ENCODE measurements at regions not wholly inside any gene's neighbourhood (a gene's known extent, or its start where the extent isn't known, plus 50 kb on each side); places are given as distances from the start of the nearest gene placed in this dataset.
"Not testable (repeated sequence)": the region's sequence is repeated elsewhere in the genome, so short reads cannot be mapped to it uniquely, and the experiment has no call there.

- Mint-ChIP-seq H3K9me3 (no peaks in the 10 kb centered on the region), H3K4me1 (no peaks in the 10 kb centered on the region), H3K4me3 (no peak overlapping the region), H3K27me3 (ENCODE audit: low read depth) (no peaks in the 10 kb centered on the region), H3K36me3 (ENCODE audit: low read depth) (no peaks in the 10 kb centered on the region), H3K27ac (no peak overlapping the region)
- TF ChIP-seq, protein P1, sequence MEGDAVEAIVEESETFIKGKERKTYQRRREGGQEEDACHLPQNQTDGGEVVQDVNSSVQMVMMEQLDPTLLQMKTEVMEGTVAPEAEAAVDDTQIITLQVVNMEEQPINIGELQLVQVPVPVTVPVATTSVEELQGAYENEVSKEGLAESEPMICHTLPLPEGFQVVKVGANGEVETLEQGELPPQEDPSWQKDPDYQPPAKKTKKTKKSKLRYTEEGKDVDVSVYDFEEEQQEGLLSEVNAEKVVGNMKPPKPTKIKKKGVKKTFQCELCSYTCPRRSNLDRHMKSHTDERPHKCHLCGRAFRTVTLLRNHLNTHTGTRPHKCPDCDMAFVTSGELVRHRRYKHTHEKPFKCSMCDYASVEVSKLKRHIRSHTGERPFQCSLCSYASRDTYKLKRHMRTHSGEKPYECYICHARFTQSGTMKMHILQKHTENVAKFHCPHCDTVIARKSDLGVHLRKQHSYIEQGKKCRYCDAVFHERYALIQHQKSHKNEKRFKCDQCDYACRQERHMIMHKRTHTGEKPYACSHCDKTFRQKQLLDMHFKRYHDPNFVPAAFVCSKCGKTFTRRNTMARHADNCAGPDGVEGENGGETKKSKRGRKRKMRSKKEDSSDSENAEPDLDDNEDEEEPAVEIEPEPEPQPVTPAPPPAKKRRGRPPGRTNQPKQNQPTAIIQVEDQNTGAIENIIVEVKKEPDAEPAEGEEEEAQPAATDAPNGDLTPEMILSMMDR (IDR thresholded peaks at IDR 0.05; ENCODE audit: unreplicated experiment in 3 of 3): no peak
These were observed 180.5 kb downstream of the KIT start for GRCh38 chr4:54838301-54838700.

- no peaks in the 10 kb centered on the region for H3K27me3 Mint-ChIP-seq (ENCODE audit: low read depth)
- H3K36me3 Mint-ChIP-seq (ENCODE audit: low read depth): no peaks in the 10 kb centered on the region
- H3K4me1 Mint-ChIP-seq: no peaks in the 10 kb centered on the region
- no peak overlapping the region for H3K4me3 Mint-ChIP-seq
- no peak overlapping the region for H3K27ac Mint-ChIP-seq
- TF ChIP-seq, protein P1 (IDR thresholded peaks at IDR 0.05; ENCODE audit: unreplicated experiment in 3 of 3): no peak
- H3K9me3 Mint-ChIP-seq: no peaks in the 10 kb centered on the region
These were observed 179.9 kb downstream of the KIT start for GRCh38 chr4:54837576-54838140.

- H3K27me3 Mint-ChIP-seq (ENCODE audit: low read depth); H3K36me3 Mint-ChIP-seq (ENCODE audit: low read depth); H3K4me3 Mint-ChIP-seq; H3K4me1 Mint-ChIP-seq; H3K27ac Mint-ChIP-seq: not testable (repeated sequence)
- H3K9me3 Mint-ChIP-seq: peaks cover 18% of the 10 kb centered on the region
These were observed 170.6 kb downstream of the KIT start for GRCh38 chr4:54828361-54828760.

DNA sequence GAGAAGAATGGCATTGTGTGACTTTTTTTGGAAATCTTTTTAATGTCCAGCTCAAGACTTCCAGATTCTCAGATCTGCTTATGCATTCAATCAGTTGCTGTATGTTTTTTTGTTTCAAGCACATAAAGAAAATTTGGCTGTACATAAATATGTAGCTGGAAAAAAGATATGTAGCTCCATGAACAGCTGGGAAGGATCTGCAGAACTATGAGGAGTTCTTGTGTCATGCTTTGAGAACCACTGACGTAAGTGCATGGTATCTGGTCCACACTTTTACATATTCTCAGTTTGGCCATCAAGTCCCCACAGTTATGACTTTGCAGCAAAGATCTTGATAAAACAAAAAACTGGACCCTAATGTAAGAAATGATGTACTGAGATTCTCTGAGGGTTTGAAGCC is 165.9 kb downstream of the KIT start:
- TF ChIP-seq, protein P1 (IDR thresholded peaks at IDR 0.05; ENCODE audit: unreplicated experiment in 3 of 3): no peak
- Mint-ChIP-seq H3K4me3 (no peak overlapping the region), H3K4me1 (no peaks in the 10 kb centered on the region), H3K27me3 (ENCODE audit: low read depth) (peaks cover 1% of the 10 kb centered on the region), H3K36me3 (ENCODE audit: low read depth) (no peaks in the 10 kb centered on the region), H3K9me3 (peaks cover 10% of the 10 kb centered on the region), H3K27ac (no peak overlapping the region)

GRCh38 chr4:54819034-54819433 is 161.3 kb downstream of the KIT start:
- Mint-ChIP-seq H3K27ac (no peak overlapping the region), H3K9me3 (peaks cover under 1% of the 10 kb centered on the region), H3K36me3 (ENCODE audit: low read depth) (no peaks in the 10 kb centered on the region), H3K27me3 (ENCODE audit: low read depth) (no peaks in the 10 kb centered on the region), H3K4me3 (no peak overlapping the region), H3K4me1 (no peaks in the 10 kb centered on the region)
- TF ChIP-seq, protein P1 (IDR thresholded peaks at IDR 0.05; ENCODE audit: unreplicated experiment in 3 of 3): no peak

- Mint-ChIP-seq H3K27me3 (ENCODE audit: low read depth) (no peaks in the 10 kb centered on the region), H3K36me3 (ENCODE audit: low read depth) (no peaks in the 10 kb centered on the region), H3K4me1 (no peaks in the 10 kb centered on the region), H3K9me3 (no peaks in the 10 kb centered on the region), H3K4me3 (no peak overlapping the region), H3K27ac (no peak overlapping the region)
- TF ChIP-seq, protein P1 (IDR thresholded peaks at IDR 0.05; ENCODE audit: unreplicated experiment in 3 of 3): no peak
These were observed 160.7 kb downstream of the KIT start for GRCh38 chr4:54818481-54818880.

Measured in nephron (organoid).